Epithelial cell of prostate (primary cell): ENCODE measurements at regions not wholly inside any gene's neighbourhood (a gene's known extent, or its start where the extent isn't known, plus 50 kb on each side); places are given as distances from the start of the nearest gene placed in this dataset.

Experiments
- DNase-seq: peaks from one replicate; pipeline ENCODE4 v3.0.0-alpha.2; 2011; ENCODE audit warnings: low read depth, low spot score
- H3K27ac ChIP-seq: fragments of 450-650 bp; 2 replicates; pipeline ENCODE4 v1.5.1; 2017; ENCODE audit warnings: mild to moderate bottlenecking

GRCh38 chr5:30959238-30959637, 234.2 kb upstream of the CDH6 start:
- DNase-seq = no peak

GRCh38 chr5:30957591-30957990, 235.9 kb upstream of the CDH6 start:
- no peak overlapping the region for H3K27ac ChIP-seq
- no peak for DNase-seq

More at GRCh38 chr5:30959238-30959637, 234.2 kb upstream of the CDH6 start:
- H3K27ac ChIP-seq = no peak overlapping the region

DNA sequence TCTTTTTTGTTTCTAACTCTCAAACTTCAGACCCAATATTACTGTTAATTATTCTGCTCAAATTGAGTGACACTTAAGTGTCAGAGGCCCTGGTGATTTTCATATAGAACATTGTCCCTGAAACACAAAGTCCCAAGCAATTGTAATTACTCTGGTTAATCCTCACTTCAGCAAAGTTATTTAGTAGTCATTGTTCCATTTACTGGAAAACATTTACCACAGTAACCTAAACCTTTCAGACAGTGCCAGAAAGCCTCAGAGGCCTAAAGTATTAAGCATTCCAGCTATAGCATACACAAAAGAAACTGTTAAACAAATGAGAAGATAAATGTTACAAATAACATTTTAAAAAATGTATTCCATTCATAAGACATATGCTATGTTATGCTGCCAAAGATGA, 237.2 kb upstream of the CDH6 start:
- no peak overlapping the region for H3K27ac ChIP-seq
- no peak for DNase-seq

GRCh38 chr5:30937070-30937469, 256.4 kb upstream of the CDH6 start:
- no peak for DNase-seq

GRCh38 chr5:30933599-30933998, 259.9 kb upstream of the CDH6 start:
- no peak overlapping the region for H3K27ac ChIP-seq
- DNase-seq = no peak

More at GRCh38 chr5:30937070-30937469, 256.4 kb upstream of the CDH6 start:
- H3K27ac ChIP-seq = no peak overlapping the region

DNA sequence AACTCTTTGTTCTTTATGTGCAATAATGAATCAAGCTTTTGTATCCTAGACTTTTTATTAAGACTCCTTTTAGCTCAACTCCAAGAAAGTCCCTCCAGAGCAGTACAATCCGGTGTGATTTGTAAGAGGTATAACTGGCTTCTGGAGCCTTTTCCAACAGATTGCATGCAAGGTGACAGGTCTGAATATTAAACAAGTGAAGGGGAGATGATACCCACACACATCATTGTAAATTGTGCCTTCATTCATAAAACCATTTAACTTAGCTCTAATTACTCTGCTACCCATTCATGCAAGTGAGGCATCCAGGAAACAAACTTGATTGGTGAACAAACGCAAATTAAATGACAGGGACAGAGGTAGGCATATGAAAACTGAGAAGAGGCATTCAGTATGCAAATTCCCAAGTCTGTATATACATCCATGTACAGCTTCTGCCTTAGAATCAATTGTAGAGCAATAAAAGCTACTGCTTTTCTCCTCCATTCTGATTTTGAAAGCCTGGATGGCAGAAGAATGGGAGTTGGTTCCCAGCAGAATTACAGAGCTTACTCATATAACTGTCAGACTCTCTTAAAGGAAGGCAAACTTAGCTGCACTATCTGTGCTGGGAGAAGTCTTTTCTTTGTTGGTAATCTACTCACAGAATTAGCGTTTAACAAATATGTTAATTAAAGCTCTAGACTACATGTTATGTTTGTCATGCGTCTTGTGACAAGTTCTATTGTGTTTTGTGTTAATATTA, 261.0 kb upstream of the CDH6 start:
- no peak for DNase-seq
- H3K27ac ChIP-seq = no peak overlapping the region

GRCh38 chr5:30930736-30931135, 262.8 kb upstream of the CDH6 start:
- DNase-seq = no peak
- H3K27ac ChIP-seq = no peak overlapping the region

DNA sequence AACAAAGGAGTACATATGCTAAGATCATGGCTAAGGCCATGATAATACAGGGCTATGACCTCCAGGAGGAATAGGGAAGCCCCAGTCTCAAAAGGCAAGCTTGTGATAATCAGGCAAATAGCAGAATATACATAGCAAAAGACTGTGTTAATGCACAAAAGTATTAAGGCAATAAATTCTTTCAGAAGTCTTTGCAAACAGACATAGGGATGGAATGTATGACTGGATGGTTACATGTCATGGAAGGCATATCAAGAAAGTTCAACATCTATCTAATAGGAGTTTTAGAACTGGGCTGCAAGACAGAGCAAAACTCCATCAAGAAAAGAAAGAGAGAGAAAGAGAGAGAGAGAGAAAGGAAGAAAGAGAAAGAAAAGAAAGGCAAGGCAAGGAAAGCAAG, 264.5 kb upstream of the CDH6 start:
- no peak for DNase-seq
- H3K27ac ChIP-seq = no peak overlapping the region

- no peak for DNase-seq
- H3K27ac ChIP-seq = no peak overlapping the region
Observed at GRCh38 chr5:30926218-30926617, 267.3 kb upstream of the CDH6 start.

- DNase-seq = no peak
- no peak overlapping the region for H3K27ac ChIP-seq
Observed at GRCh38 chr5:30921388-30921787, 272.1 kb upstream of the CDH6 start.

- no peak overlapping the region for H3K27ac ChIP-seq
- no peak for DNase-seq
Observed at GRCh38 chr5:30918171-30918570, 275.3 kb upstream of the CDH6 start.

DNA sequence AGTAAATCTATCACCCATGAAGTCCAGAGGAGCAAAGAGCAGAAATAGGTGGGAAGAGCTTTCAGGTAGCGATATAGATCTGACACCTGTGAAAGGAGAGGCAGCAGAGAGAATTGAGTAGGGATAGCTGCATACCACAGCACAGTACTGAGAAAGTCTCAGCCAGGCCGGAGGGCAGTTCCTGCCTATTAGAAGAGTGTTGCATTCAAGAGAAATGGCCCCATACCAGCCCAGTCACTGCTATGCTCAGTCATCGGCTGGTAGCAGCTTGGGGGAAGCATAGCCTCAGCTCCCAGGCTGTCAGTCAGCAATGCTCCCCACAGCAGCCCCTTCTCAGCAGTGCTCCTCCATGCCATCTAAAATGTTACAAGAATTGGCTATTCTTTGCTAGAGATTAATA, 285.1 kb upstream of the CDH6 start:
- H3K27ac ChIP-seq = no peak overlapping the region
- DNase-seq = no peak

- DNase-seq = no peak
Observed at GRCh38 chr5:30900367-30900766, 293.1 kb upstream of the CDH6 start.

DNA sequence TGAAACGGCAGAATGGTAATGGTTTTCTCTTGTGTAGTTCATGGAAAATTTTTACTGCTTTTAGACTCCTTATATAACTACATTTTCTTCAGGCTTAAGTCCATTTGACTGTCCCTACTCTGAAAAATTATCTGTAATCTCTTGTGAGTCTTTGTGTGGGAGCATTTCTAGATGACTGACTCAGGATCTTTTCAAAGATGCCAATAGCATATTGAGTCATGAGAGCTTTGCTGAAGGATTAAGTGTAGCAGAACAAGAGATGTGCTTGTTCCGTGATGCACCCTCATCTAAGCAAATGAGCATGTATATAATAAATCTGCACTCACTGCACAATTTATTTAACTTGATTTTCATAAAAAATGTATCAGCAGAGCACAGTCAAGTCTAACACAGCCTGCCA, 298.7 kb upstream of the CDH6 start:
- no peak for DNase-seq
- no peak overlapping the region for H3K27ac ChIP-seq

More at GRCh38 chr5:30900367-30900766, 293.1 kb upstream of the CDH6 start:
- no peak overlapping the region for H3K27ac ChIP-seq

DNA sequence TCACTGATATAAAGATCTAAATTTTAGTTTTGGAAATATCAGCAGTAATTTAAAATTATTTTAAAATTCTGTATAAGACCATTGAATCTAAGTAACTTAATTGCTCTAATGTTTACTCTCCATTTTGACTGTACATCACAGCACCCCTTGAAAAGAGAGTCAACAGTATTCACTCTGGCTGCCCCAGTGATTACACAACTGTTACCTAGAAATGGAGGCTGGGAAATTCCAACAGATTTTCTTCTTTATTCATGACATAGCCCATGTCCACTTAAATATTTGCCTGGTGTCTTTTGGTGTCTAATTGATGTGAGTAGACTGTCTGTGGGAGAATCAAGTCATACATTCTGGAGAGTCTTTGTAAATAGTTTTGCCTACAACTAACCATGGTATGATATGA, 301.8 kb upstream of the CDH6 start:
- H3K27ac ChIP-seq = no peak overlapping the region
- no peak for DNase-seq

GRCh38 chr5:30890377-30890776, 303.1 kb upstream of the CDH6 start:
- DNase-seq = no peak
- H3K27ac ChIP-seq = no peak overlapping the region

DNA sequence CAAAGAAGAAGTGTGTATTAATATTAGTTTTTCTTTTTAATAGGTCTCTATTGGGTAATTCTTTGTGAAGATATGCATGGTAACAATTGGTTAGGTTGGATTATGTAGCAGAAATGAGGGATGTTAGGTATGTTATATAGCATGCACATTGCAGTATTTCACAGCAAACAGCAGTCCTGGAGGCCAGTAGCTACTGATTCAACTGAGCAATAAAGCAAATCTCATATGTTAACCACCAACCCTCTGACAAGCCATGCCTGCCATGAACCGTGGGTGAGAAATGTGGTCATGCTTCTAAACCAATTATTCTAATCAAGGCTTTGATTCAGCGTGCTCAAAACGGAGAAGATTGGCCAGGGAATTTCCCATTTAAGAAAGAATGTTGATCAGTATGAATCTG, 313.0 kb upstream of the CDH6 start:
- DNase-seq = no peak
- H3K27ac ChIP-seq = no peak overlapping the region

DNA sequence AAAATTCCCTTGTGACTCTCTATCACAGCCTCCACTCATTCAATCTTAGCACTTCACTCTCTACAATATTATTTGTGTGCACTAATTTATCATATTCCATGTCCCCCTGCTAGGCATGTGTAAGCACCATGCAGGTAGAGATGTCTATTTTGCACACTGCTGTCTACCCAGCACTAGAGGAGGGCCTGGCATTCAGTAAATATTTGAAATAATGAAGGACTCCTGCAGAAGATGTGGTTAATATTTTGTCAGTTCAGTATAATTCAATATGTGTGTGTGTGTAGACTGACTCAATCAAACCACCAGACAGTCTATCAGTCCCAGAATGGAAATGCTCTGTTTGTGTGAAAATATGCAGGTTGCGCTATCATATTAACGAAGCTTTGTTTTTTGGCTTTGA, 313.6 kb upstream of the CDH6 start:
- no peak overlapping the region for H3K27ac ChIP-seq
- DNase-seq = no peak

DNA sequence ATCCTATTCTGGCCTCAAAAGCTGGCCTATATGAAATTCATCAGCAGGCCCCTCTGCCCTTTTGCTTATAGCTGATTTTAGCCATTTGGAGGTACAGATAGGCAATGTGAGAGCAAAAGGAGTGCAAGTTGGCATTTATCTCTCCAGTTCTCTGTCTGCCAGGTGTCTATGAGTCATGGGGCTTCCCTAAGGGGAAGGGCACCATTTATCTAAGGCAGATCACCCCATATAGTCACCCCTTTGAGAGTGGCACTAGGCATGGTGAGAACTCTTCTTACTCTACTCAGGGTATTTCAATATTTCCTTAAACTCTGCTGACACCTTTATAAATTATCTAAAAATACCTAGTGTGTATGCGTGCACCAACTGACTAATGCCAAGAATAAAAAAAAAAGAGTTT, 314.7 kb upstream of the CDH6 start:
- no peak for DNase-seq

DNA sequence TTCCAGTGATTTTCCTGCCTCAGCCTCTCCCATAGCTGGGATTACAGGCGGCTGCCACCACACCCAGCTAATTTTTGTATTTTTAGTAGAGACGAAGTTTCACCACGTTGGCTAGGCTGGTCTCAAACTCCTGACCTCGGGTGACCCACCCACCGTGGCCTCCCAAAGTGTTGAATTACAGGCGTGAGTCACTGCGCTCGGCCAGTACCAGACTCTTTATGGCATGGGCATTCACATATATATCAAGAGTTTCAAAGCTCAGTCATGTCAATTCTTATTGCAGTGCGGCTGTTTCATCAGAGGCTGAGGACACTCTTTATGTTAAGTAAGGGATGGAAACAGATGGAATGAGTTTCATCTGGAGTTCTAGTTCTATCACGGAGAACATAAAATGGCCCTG, 315.2 kb upstream of the CDH6 start:
- H3K27ac ChIP-seq = no peak overlapping the region
- DNase-seq = no peak

More for the DNA sequence above, 314.7 kb upstream of the CDH6 start:
- no peak overlapping the region for H3K27ac ChIP-seq

GRCh38 chr5:30874241-30875034, 319.0 kb upstream of the CDH6 start:
- no peak for DNase-seq
- no peak overlapping the region for H3K27ac ChIP-seq

DNA sequence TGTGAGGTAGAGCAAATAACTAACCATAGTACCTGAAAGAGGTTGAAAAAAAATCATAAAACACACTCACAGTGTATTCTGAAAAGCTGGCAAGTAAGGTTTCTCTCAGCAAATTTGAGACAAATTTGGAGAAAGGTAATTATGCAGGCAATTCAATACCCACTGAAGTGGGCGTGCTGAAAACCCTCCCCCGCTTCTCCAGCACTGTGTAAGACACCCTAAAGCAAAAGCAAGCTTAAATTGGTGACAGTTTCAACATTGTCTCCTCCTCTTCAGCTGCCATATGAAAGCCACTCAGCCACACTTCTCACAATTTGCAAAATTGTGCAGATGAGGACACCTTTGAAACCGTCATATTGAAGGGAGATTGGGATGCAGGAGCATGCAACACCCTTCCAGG, 322.3 kb upstream of the CDH6 start:
- H3K27ac ChIP-seq = no peak overlapping the region
- no peak for DNase-seq
